Body of pancreas (tissue), 4 donors: ENCODE measurements at regions not wholly inside any gene's neighbourhood (a gene's known extent, or its start where the extent isn't known, plus 50 kb on each side); places are given as distances from the start of the nearest gene placed in this dataset.

ENCODE experiments used
- ATAC-seq: fragments of 150-250 bp; one replicate; pipeline ENCODE4 v1.9.1; 2016
- DNase-seq, 4 donors: peaks; one replicate each; pipeline ENCODE4 v3.0.0-alpha.2; 2019
- H3K27ac ChIP-seq, 4 donors: fragments of 200-600 bp; sonication (generic); 1 replicate in 3 of 4; 2 replicates in 1 of 4; pipeline versions ENCODE4 v1.5.1 to v1.6.1; 2016 to 2019; ENCODE audit warnings: mild to moderate bottlenecking in 1 of 4, mixed read lengths in 1 of 4, moderate library complexity in 1 of 4
- H3K27me3 ChIP-seq, 2 donors: fragments of 200-600 bp; sonication (generic); one replicate each; pipeline ENCODE4 v1.6.0; 2016; ENCODE audit warnings: mild to moderate bottlenecking in 1 of 2
- H3K36me3 ChIP-seq, 2 donors: fragments of 200-600 bp; sonication (generic); replicated peaks in 1 of 2; 2 replicates each; pipeline ENCODE4 v1.5.1; 2016; ENCODE audit warnings: low read depth in 2 of 2; ENCODE audit not compliant: insufficient read depth in 1 of 2
- H3K4me1 ChIP-seq: fragments of 200-600 bp; sonication (generic); one replicate; pipeline ENCODE4 v1.6.0; 2016
- H3K4me3 ChIP-seq, 2 donors: fragments of 200-600 bp; sonication (generic); 1 replicate in 1 of 2; 2 replicates in 1 of 2; pipeline ENCODE4 v1.5.1; 2016 to 2019
- H3K9me3 ChIP-seq, 3 donors: fragments of 200-600 bp; sonication (generic); 1 replicate in 2 of 3; 2 replicates in 1 of 3; pipeline ENCODE4 v1.5.1; 2016
- POLR2A ChIP-seq, 3 donors: fragments of 450-650 bp; IDR thresholded peaks; one replicate each; pipeline ENCODE4 v1.6.1; 2016; ENCODE audit warnings: antibody characterized with exemption in 3 of 3, mild to moderate bottlenecking in 2 of 3
- WGBS, 2 donors: methylation state at CpG; one replicate each; pipeline ENCODE4 v1.1.5; 2017; 5-methylcytosine and 5-hydroxymethylcytosine counted together
- intact Hi-C: fragments of 100-400 bp; cut with DNase I; formaldehyde crosslinking; loops from one replicate; pipeline ENCODE4 v1.15.1; 2023
- TF ChIP-seq, protein P1 (sequence below), 7 experiments: fragments of 450-650 bp in 4 of 7; fragments of 200-600 bp in 3 of 7; sonication (generic) in 3 of 7; IDR thresholded peaks; one replicate each; pipeline ENCODE4 v1.5.1; 2016 to 2019; ENCODE audit warnings: antibody characterized with exemption in 7 of 7

GRCh38 chr3:86228101-86228500 is 762.8 kb downstream of the VGLL3 start:
- no peaks in the 10 kb centered on the region for H3K36me3 ChIP-seq
- H3K27me3 ChIP-seq = no peaks in the 10 kb centered on the region
- H3K4me3 ChIP-seq = no peak overlapping the region
- H3K27ac ChIP-seq = no peak overlapping the region
- intact Hi-C loops = no loop called here
- no peaks in the 10 kb centered on the region for H3K4me1 ChIP-seq
- no peak for ATAC-seq
- WGBS, 2 donors = 43 to 55% methylated on average over 4 of the region's 4 CpGs
- no peak for TF ChIP-seq POLR2A (IDR thresholded peaks at IDR 0.05)
- TF ChIP-seq, protein P1, sequence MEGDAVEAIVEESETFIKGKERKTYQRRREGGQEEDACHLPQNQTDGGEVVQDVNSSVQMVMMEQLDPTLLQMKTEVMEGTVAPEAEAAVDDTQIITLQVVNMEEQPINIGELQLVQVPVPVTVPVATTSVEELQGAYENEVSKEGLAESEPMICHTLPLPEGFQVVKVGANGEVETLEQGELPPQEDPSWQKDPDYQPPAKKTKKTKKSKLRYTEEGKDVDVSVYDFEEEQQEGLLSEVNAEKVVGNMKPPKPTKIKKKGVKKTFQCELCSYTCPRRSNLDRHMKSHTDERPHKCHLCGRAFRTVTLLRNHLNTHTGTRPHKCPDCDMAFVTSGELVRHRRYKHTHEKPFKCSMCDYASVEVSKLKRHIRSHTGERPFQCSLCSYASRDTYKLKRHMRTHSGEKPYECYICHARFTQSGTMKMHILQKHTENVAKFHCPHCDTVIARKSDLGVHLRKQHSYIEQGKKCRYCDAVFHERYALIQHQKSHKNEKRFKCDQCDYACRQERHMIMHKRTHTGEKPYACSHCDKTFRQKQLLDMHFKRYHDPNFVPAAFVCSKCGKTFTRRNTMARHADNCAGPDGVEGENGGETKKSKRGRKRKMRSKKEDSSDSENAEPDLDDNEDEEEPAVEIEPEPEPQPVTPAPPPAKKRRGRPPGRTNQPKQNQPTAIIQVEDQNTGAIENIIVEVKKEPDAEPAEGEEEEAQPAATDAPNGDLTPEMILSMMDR (IDR thresholded peaks at IDR 0.05) = no peak
- no peak for DNase-seq
- H3K9me3 ChIP-seq = no peaks in the 10 kb centered on the region

DNA sequence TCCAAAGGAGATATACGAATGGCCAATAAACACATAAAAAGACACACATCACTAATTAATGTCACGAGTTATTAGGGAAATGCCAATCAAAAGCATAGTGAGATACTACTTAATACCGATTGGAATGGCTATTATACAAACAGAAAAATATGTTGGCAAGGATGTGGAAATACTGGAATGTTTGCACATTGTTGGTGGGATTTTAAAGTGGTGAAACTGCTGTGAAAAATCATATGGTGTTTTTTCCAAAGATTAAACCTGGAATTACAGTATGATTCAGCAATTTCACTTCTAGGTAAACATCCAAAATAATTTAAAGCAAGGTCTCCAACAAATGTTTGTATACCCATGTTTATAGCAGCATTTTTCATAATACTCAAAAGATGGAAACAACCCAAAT is 765.5 kb downstream of the VGLL3 start:
- Histone ChIP-seq H3K4me3 (no peak overlapping the region), H3K27ac (no peak overlapping the region), H3K4me1 (no peaks in the 10 kb centered on the region), H3K27me3 (no peaks in the 10 kb centered on the region), H3K9me3 (no peaks in the 10 kb centered on the region), H3K36me3 (no peaks in the 10 kb centered on the region)
- ATAC-seq = no peak
- no peak for DNase-seq
- 42 to 60% methylated on average over 3 of the region's 3 CpGs for WGBS, 2 donors
- intact Hi-C loops = no loop called here
- no peak for TF ChIP-seq POLR2A (IDR thresholded peaks at IDR 0.05)
- TF ChIP-seq, protein P1 (IDR thresholded peaks at IDR 0.05) = no peak

GRCh38 chr3:86221601-86222000 is 769.3 kb downstream of the VGLL3 start:
- TF ChIP-seq, protein P1 (IDR thresholded peaks at IDR 0.05) = no peak
- no peak for TF ChIP-seq POLR2A (IDR thresholded peaks at IDR 0.05)
- H3K27ac ChIP-seq = no peak overlapping the region
- 78 to 84% methylated on average over 3 of the region's 3 CpGs for WGBS, 2 donors
- H3K4me3 ChIP-seq = no peak overlapping the region
- H3K9me3 ChIP-seq = no peaks in the 10 kb centered on the region
- ATAC-seq (no peak), DNase-seq (no peak)
- intact Hi-C loops = no loop called here
- no peaks in the 10 kb centered on the region for H3K27me3 ChIP-seq
- no peaks in the 10 kb centered on the region for H3K4me1 ChIP-seq
- H3K36me3 ChIP-seq = no peaks in the 10 kb centered on the region

- Histone ChIP-seq H3K4me3 (no peak overlapping the region), H3K9me3 (no peaks in the 10 kb centered on the region), H3K4me1 (no peaks in the 10 kb centered on the region), H3K36me3 (no peaks in the 10 kb centered on the region), H3K27me3 (no peaks in the 10 kb centered on the region), H3K27ac (no peak overlapping the region)
- ATAC-seq (no peak), DNase-seq (no peak)
- intact Hi-C loops = no loop called here
- TF ChIP-seq, protein P1 (IDR thresholded peaks at IDR 0.05) = no peak
- TF ChIP-seq POLR2A (IDR thresholded peaks at IDR 0.05) = no peak
- WGBS, 2 donors = 77 to 80% methylated on average over 1 of the region's 1 CpG
These were observed 782.2 kb downstream of the VGLL3 start for GRCh38 chr3:86208772-86209171.

DNA sequence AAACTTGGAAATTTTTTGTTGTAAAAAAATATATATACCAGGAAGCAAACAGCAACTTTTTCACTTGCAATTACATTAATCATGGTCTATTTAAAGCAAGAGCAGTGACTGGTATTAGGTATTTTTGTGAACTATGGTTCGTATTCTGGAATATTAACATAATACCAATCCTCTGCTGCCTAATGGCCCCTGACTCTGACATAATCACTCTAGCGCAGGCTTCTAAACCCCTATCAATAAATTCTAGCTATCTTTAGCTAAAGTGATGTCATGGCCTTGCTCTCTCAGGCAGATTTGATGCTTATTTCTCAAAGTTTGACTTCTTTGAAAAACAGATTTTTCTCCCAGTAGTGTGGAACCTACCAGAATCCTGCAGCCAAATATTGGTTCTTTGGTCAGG is 808.3 kb downstream of the VGLL3 start:
- DNase-seq = no peak
- no peak for TF ChIP-seq POLR2A (IDR thresholded peaks at IDR 0.05)
- TF ChIP-seq, protein P1 (IDR thresholded peaks at IDR 0.05) = no peak
- 67 to 71% methylated on average over 2 of the region's 2 CpGs for WGBS, 2 donors

More for the DNA sequence above, 808.3 kb downstream of the VGLL3 start:
- no peak for ATAC-seq
- intact Hi-C loops = no loop called here
- Histone ChIP-seq H3K4me1 (no peaks in the 10 kb centered on the region), H3K27ac (no peak overlapping the region), H3K9me3 (no peaks in the 10 kb centered on the region), H3K4me3 (no peak overlapping the region), H3K27me3 (no peaks in the 10 kb centered on the region), H3K36me3 (no peaks in the 10 kb centered on the region)
